GM19463 (cell line): ENCODE measurements at regions not wholly inside any gene's neighbourhood (a gene's known extent, or its start where the extent isn't known, plus 50 kb on each side); places are given as distances from the start of the nearest gene placed in this dataset.
"Not testable (repeated sequence)": the region's sequence is repeated elsewhere in the genome, so short reads cannot be mapped to it uniquely, and the experiment has no call there.

ENCODE experiments used
- ATAC-seq: cut with Tn5 transposase; IDR thresholded peaks from one replicate; pipeline ENCODE4 v1.9.1; 2021; ENCODE audit warnings: mild to moderate bottlenecking, moderate library complexity; ENCODE audit not compliant: unreplicated experiment

DNA sequence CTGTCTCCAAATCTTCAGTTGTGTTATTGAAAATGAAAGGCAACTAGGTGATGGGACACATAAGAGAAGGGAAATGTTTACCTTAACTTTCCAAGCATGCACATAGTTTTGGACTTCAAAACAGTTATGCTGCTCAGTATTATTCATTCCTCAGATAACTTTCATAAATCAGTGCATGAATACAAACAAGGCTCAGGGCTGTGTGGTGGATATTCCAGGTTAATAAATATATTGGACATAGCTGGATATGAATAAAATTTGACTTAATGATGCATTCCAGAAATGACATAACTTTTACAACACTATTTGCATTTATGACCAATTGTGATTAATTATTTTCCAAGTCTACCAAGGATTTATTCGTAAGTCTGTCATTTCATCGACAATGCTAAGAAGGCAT is 301.2 kb upstream of the ZNF804A start:
- ATAC-seq = no peak

DNA sequence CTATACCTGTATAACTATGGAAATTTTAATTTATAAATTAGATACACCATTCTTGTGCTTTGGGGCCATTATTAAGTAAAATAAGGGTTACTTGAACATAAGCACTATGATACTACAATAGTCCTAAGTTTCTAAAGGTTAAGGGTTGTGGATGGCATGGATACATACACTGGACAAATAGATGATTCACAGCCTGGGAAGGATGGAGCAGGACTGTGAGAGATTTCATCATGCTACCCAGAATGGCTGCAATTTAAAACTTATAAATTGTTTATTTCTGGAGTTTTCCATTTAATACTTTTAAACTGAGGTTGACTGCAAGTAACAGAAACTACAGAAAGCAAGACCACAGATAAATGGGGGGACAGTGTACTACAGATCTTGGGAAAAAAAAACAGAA is 295.8 kb upstream of the ZNF804A start:
- ATAC-seq = no peak

DNA sequence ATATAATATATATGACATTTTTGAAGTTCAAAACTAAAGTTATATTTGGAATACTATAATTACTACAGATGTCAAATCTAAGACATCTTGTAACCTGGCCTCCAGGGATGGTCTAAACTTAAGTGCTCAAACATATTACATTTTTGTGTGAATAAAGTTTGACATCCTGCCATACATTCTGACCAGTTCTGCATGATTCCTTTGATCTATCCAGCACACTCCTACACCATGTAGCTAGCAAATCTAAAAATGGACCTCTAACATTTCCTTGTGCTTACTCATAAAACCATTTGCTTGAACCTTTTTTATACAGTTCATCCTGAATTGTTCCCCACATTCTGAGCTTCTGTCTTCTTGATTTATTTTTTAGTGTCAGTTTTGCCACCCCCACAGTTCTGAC is 294.3 kb upstream of the ZNF804A start:
- no peak for ATAC-seq

DNA sequence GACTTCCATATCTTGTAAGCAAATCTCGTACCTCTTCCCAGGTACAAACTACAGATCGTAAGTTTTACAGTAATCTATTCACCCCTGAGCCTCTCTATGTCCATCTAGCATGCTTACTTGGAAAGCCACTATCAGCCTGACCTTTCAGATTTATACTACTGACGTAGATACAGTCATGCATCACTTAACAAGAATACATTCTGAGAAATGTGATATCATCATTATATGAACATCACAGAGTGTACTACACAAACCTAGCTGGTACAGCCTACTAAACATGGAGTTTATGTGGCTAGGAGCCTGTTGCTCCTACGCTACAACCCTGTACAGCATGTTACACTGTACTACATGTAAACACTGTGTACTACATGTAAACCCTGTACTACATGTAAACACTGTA is 293.2 kb upstream of the ZNF804A start:
- ATAC-seq = no peak

DNA sequence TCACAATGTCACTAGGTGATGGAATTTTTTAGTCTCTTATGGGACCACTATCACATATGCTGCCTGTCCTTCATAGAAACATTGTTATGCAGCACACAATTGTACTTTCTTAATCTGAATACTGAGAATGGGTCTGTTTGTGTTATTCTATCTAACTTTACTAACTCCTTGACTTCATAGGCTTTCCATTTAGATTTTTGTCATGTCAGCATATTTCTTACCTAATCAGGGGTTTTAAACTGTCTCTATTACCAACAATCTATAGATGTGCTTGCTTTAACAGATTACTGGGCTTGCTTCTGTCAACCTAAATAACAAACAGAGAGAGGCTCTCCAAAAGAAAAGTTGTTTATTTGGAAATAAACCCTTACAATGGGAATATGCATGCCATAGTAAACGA is 289.6 kb upstream of the ZNF804A start:
- ATAC-seq = no peak

DNA sequence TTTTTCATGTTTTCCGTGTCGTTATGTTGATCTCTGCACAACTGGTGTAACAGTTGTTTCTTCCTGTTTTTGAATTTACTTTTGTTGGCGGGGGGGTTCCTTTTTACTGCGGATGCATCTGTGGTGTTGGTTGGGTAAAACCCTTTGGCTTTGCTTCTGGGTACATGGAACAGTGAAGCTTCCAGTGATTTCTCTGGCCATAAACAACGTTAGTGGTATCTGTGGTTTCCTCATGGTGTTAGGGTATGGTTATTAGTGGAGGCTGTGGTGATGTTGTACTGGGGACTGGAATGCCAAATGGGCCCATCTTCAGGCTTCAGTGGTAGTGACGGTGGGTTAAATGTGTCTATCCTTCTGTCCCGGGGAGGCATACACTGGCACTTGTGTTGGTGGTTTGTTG is 285.4 kb upstream of the ZNF804A start:
- no peak for ATAC-seq

DNA sequence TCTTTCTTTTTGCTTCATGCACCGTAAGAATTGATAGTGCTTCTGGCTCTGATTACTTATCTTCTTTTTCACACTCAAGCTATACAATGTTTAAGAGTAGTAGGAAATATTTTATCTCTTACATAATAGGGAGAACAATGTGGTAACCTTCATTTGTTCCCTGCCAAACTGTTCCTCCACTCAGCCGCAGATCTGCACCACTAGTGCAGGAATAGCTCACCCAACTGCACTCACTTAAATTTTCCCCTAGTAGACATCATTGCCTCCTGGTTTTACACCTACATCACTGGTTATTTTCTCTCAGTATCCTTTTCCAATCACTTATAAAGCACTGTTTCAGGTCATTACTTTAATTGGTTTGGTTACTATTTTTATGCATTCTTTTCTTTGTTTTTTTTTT is 283.5 kb upstream of the ZNF804A start:
- ATAC-seq = no peak

DNA sequence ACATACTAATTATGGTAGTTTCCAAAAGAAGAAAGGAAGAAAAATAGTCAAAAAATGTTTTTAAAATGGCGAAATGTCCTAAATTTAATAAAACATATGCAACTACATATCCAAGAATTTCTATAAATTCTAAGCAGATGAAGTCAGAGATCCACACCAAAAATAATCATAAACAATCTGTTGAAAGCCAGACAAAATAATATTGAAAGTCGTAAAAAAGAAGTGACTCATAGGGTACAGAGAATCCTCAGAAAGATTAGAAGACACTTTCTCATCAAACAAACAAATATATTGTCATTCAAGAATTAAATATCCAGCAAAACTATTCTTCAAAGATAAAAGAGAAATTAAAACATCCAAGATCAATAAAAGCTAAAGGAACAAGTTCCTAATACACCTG is 281.4 kb upstream of the ZNF804A start:
- no peak for ATAC-seq

DNA sequence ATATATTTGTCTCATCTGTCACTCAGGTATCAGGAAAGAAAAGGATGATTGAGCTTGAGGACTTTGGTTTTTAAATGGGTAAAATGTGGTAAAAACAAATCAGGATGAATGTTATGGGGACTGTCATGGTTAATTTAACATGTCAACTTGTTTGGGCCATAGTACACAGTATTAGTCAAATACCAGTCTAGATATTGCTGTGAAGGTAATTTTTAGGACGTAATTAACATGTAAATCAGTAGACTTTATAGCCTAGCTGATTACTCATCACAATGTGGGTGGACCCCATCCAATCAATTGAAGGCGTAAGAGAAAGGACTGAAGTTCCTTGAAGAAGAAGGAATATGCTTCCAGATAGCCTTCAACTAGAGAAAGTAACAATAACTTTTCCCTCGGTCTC is 275.7 kb upstream of the ZNF804A start:
- ATAC-seq = peak; percentile 48

DNA sequence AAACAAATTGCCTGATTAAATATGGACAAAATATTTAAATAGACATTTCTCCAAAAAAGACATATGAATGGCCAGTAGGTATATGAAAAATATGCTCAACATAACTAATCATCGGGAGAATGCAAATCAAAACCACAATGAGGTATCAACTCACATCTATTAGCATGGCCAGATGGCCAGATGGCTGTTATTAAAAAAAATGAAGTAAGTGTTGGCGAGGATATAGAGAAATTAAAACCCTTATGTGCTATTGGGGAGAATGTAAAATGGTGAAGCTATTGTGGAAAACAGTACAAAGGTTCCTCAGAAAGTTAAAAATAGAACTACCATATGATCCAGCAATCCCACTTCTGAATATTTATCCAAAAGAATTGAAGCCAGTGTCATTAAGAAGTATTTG is 272.3 kb upstream of the ZNF804A start:
- ATAC-seq = no peak

DNA sequence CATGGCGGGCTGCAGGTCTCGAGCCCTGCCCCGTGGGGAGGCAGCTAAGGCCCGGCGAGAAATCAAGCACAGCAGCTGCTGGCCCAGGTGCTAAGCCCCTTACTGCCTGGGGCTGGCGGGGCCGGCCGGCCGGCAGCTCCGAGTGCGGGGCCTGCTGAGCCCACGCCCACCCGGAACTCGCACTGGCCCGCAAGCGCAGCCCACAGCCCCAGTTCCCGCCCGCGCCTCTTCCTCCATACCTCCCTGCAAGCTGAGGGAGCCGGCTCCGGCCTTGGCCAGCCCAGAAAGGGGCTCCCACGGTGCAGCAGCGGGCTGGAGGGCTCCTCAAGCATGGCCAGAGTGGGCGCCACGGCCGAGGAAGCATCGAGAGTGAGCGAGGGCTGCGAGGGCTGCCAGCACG is 270.5 kb upstream of the ZNF804A start:
- not testable (repeated sequence) for ATAC-seq

DNA sequence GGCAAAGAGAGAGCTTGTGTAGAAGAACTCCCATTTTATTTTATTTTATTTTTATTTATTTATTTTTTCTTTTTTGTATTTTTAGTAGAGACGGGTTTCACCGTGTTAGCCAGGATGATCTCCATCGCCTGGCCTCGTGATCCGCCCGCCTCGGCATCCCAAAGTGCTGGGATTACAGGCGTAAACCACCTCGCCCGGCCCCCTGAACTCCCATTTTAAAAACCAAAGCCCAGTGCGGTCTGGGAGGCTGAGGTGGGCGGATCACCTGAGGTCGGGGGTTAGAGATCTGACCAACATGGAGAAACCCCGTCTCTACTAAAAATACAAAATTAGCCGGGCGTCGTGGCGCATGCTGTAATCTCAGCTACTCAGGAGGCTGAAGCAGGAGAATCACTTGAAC is 267.8 kb upstream of the ZNF804A start:
- ATAC-seq = not testable (repeated sequence)

DNA sequence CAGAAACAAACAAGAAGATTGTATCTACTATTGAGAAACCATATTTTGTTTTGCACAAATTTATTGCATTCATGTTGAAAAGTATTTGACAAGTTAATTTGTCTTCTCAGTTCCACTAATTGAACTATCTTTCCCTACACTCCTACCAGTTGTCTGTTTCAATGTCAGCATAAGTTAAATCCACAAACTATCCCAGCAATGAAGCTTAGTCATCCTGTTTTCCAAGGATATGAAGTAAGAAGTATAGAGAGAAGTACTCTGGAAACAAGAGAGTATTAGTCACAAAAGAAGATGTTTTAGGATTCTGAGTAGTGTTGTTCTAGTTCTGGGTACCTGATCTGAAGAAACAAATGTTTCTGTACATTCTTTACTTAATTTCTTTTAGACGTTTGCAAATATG is 261.6 kb upstream of the ZNF804A start:
- no peak for ATAC-seq

DNA sequence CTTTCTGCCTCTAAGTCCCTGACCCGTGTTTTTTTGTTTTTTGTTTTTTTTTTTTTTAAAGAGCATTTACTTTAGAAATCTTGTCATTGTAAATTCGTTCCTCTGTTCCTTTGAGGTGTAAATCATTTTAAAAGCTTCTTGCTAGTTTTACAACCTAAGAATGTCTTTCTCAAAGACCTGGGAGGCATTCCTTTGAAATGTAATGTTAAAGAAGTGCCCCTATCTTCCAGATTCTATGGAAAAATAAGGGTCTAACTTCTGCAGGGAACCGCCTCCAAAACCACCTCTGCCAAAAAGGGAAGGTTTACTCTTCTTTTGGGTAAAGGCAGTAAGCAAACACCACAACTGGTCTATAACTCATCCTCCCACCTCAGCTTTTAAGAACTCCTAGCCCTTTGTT is 259.6 kb upstream of the ZNF804A start:
- no peak for ATAC-seq

DNA sequence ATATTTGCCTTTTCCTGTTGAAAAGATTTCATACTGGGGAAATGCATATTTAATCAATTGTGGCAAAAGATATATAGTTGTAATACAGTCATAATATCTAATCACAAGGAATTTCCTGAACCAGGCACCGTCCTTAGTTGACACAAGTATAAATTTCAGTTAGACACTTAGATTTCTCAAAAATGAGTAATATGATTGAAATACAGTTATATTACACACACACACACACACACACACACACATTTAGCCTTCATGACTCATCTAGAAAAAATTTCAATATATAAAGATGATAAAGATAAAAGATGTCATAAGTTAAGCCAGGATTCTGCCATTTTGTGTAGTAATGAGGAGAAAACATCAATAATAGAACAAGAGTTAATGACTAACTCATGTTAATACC is 258.4 kb upstream of the ZNF804A start:
- ATAC-seq = no peak

DNA sequence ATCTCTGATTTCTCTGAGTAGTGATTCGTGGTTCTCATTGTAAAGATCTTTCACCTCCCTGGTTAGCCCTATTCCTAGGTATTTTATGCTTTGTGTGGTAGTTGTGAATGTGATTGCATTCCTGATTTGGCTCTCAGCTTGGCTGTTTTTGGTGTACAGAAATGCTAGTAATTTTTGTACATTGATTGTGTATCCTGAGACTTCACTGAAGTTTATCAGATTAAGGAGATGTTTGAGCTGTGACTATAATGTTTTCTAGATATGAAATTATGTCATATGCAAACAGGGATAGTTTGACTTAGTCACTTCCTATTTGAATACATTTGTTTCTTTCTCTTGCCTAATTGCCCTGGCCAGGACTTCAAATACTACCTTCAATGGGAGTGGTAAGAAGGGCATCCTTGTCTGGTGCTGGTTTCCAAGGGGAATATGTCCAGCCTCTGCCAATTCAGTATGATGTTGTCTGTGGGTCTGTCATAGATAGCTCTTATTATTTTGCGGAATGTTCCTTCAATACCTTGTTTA is 251.9 kb upstream of the ZNF804A start:
- no peak for ATAC-seq

DNA sequence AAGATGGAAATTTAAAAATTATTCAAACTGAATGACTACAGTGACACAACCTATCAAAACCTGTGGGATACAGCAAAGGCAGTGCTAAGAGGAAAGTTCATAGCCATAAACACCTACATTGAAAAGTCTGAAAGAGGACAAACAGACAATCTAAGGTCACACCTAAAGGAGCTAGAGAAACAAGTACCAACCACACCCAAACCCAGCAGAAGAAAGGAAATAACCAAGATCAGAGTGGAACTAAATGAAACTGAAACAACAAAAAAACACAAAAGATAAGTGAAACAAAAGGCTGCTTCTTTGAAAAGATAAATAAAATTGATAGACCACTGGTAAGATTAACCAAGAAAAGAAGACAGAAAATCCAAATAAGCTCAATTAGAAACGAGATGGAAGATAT is 247.2 kb upstream of the ZNF804A start:
- ATAC-seq = no peak

DNA sequence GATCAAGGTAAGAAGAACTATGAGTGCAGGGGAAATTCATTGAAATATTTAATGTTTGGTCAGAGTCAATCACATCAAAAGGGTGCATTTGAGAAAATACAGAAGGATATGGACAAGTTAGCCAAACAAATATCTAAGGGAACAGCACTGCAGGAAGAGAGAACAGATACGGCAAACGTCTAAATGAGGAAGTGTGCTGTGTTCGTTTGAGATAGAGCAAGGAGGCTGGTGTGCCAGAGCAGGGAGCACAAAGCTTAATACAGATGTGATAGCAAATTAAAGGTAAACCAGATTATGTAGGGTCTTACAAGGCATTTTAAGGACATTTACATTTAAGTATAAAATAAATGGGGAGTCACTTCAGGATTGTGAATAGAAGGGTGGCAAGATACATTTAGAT is 241.3 kb upstream of the ZNF804A start:
- ATAC-seq = no peak

DNA sequence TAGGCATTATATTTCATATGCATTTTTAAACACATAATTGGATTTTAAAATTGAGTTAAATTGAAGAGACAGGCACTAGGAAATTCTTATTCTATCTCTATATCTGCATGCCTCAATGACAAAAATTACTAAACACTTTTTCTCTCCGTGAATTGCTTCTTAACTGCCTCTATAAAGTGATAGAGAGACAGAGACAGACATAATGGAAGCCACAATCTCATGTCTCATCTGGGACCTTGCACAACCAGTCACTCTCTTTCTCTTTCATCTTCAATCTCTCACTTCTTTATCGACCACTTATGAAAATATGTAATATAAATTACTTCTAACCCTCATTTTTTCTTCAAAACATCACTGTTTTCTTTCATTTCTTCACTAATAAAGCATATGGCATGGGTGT is 238.9 kb upstream of the ZNF804A start:
- ATAC-seq = no peak

DNA sequence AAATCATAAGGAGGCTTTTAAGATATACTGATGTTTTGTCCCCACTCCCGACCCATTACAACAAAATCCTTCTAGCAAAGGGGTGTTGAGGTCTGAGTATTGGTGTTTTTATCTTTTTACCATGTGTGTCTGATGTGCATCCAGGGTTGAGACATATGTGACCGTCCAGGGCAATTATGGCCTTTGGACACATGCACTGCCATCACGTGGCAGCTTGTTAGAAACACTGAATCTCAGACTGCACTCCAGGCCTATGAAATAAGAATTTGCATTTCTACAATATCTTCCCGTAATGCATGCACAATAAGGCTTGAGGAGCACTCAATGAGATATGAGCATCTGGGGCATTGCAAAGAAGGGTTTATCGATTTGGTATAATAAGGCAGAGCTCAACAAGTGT is 235.1 kb upstream of the ZNF804A start:
- no peak for ATAC-seq

DNA sequence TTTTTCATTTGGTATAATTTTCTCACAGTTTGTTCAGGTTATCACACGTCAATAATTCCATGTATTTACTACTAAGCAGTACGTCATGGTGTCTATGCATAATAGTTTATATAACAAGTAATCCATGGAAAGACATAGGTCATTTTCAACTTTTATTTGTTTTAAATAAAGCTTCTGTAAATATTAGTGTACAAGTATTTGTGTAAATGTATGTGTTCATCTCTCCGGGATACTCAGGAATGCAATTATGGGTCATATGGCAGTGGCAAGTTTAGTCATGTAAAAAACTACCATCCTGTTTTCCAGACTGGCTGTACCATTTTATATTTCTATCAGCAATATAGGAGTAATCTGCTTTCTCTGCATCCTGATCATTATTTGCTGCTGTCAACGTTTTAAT is 231.1 kb upstream of the ZNF804A start:
- ATAC-seq = no peak

DNA sequence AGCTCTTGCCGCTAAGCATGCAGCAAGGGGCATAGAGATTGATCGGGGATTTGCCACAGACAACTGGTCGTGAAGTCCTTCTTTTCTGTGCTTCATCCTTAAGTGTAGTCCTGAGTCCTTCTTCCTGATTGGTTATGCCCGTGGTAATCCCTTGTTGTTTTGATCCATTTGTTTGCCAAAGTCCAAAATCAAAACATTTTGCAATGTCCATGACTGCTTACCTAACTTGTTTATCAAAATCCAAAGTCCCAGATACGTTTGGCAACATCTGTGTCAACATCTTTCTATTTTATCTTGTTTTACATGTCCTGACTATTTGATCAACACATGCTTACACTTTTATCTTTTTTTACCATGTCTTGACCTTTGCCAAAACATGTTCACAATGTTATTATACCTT is 229.0 kb upstream of the ZNF804A start:
- no peak for ATAC-seq

DNA sequence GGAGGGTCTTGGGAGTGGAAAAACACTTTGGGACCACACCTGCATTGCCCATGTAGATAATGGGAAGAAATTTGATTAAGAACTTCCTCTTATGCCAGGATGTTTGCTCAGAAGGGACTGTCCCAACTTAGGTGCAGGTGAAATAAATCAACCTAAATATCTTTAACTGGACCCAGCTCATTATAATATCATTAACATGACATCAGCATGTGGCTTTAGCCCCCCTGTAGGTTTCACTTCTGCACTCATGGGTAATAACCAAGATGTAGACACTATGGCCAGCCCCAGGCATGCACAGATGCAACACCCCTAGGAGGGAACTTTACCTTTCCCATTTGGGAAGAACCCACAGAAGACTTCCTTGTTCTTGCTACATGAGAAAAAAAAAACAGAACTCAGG is 227.4 kb upstream of the ZNF804A start:
- no peak for ATAC-seq

DNA sequence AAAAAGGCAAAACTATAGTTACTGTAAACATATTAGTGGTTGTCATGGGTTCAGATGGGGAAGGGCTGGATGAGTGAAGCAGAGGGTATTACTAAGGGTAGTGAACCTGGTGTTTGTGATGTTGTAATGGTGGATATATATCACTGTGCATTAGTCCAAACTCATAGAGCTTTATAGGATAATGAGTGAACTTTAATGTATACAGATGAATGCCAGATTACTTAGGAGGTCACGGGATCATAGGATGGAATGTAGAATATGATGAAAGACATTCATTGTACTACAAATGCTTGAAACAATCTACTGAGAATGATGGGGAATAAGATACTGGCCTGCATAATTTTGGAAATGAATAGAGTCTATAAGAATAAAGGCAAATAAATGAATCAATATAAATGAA is 226.7 kb upstream of the ZNF804A start:
- no peak for ATAC-seq
